SW 1271 (cell line): ENCODE measurements at regions not wholly inside any gene's neighbourhood (a gene's known extent, or its start where the extent isn't known, plus 50 kb on each side); places are given as distances from the start of the nearest gene placed in this dataset.

Source experiments
- DNase-seq, 2 experiments: peaks; one replicate each; lab custom pipeline; 2025; lab: John Stamatoyannopoulos, UW

GRCh38 chr16:51427085-51427484 is 276.0 kb upstream of the SALL1 start:
- DNase-seq: no peak

DNA sequence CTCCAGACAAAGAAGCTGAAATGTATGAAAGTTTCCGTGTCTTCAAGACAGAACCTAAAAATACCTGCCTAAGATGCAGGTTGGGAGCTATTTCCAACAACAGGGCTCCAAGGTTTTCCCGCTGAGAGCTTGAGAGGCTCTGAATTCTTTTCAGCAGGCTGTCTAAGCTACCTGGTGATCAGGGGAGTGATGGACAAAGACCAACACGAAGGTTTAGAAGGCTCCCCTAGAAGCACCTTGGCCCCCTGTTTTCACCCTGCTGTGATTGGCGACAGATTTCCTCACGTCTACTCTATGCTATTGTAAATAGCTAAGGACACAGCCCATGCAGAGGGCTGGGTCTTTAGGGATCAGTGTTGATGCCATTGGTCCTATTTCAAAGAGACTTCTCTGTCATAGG is 275.2 kb upstream of the SALL1 start:
- no peak for DNase-seq

GRCh38 chr16:51420247-51420646 is 269.2 kb upstream of the SALL1 start:
- no peak for DNase-seq

DNA sequence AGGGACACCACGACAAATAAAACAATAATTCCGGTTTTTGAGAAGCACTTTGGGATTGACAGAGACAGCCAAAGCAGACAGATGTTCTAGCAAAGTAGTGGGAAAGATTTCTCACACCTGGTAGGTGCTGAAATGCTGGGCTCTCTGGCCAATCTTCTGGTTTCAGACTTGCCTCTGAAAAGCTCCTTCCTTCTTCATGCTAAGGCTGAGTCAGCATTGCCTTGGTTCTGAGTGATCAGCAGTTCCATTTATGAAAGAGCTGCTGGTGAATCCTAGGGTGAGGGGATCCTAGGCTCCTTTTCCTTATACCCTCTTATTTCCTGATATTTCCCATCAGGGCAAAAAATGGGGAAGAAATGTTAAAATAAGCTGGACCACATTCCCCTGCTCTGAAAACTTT is 268.7 kb upstream of the SALL1 start:
- DNase-seq: no peak

- no peak for DNase-seq
Measured at GRCh38 chr16:51418258-51418657, 267.2 kb upstream of the SALL1 start.

GRCh38 chr16:51416926-51417325 is 265.9 kb upstream of the SALL1 start:
- no peak for DNase-seq

- no peak for DNase-seq
Measured at GRCh38 chr16:51410125-51410524, 259.1 kb upstream of the SALL1 start.

DNA sequence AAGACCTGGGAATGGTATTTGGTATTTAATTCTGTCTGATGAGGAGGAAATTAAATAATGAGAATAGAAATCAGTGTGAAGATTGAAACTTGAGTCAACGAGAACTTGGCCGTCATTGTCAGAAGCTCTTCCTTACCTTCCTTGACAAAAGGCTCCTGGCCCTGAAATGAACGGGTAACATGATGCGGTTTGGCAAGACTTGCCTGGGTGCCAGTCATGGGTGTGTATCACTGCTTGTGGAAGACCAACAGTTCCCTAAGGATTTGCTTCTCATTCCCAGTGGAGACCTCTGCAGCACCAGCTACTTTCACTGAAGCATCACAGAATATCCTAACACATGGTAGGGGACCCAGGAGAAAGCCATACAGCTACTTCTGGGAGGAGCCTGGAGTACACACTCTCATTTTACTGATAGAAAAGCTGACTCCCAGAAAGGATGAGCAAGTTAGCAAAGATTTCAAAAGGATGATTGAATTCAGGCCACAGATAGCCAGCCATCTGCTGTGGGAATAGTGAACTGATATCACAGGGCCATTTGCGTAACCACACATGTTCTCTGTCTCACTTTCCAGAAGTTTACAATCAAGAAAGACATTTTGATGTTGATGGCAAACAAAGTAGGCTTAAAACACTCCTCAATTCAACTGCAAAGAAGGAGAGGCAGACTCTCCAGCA is 258.1 kb upstream of the SALL1 start:
- no peak for DNase-seq

DNA sequence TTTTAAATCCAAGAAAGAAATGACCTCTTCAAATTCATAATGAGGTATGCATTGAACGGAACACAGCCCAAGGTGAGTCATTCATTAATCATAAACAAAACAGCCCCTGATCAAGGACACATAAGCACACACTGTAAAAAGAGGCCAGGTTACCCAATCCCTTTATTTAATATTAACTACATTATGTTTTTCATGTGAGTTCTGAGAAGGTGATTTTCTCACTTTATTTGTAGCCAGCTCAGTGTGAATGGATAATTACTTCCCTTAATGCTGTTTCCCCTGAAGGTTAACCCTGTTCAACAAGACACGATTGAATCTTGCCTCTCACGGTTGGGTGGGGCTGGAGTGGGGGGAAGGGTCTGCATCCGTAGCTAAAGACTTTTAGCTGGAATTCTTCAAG is 257.3 kb upstream of the SALL1 start:
- no peak for DNase-seq

DNA sequence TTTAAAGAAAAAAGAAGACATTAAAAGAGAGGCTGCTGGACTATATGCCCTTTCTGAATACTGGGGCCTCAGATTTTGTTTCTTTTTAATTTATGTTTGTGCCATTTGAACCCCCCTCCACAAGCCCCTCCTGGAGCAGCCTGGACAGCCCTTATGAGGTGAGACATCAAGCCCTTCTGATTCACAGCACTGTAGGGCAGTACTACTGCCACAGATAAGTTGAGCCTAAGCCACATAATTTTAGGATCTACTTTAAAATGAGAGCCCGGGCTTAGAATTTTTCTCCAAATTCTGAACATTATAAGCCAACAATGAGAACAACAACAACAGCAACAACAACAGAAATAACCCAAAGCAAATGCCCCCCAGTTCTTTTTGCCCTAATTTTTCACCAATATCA is 256.9 kb upstream of the SALL1 start:
- no peak for DNase-seq

DNA sequence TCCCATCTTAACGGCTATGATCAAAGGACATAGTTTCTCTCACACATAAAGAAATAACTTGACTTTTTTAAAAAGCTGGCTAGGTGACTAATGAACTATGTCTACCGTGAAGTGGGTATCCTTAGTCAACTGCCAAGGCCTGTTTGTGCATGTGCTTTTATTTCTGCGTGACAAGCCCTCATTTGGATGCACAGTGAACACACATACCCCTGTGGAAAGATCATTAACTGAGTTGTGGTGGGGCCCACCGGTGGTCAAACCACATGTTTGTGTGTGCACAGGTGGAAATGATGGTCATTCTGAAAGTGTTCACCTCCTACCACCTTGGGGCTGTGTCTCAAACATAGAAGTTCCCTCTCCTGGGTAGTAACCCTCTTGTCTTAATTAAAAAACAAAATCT is 256.1 kb upstream of the SALL1 start:
- no peak for DNase-seq

- no peak for DNase-seq
Measured at GRCh38 chr16:51405361-51405760, 254.3 kb upstream of the SALL1 start.

DNA sequence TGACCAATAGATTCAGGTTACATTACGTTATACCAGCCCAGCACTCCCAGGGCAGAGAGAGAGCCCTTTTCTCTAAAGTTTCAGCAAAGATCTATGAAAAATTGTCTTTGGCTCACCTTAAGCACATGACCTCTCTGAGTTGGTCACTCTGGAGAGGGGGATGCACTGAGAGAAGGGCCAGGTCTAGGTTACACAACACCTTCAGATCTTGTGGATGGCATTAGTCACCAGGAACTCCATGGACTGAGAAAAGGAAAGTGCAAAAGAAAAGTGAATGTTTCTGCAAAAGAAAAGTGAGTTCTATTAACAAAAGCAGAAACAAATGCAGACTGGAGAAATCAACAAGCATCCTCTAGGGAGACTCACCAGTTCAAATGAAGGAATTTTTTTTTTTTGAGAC is 253.3 kb upstream of the SALL1 start:
- DNase-seq: no peak

DNA sequence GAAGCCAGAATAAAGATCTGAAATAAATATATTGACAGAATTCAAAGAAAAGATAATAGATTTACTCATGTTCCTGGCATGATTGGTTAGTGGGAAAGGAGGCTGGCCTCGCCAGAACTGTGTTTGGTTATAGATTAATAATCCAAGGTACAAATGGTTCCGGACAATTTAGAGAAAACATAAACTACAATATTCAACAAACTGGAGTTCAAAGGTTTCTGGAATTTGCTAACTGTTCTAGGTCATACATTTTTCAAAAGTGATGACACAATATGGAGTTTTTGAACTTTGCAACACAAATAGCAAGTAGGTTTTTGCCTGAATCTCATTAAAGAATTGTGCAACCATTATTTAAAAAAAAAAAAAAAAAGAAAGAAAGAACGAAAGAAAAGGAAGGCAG is 251.7 kb upstream of the SALL1 start:
- DNase-seq: no peak

- DNase-seq: no peak
Measured at GRCh38 chr16:51402298-51402697, 251.2 kb upstream of the SALL1 start.

DNA sequence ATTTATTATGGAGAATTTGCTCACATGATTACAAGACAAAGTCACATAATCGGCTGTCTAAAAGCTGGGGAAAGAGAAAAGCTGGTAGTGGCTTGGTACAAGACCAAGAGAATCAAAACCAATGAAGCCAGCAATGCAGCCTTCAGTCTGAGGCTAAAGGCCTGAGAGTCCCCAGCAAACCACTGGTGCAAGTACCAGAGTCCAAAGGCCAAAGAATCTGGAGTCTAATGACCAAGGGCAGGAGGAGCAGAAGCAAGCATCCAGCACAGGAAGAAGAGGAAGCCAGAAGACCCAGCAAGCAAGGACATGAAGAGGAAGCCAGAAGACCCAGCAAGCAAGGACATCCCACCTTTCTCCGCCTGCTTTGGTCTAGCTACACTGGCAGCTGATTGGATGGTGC is 250.6 kb upstream of the SALL1 start:
- DNase-seq: no peak

GRCh38 chr16:51399908-51400670 is 249.0 kb upstream of the SALL1 start:
- no peak for DNase-seq

GRCh38 chr16:51394421-51394820 is 243.4 kb upstream of the SALL1 start:
- DNase-seq: no peak

DNA sequence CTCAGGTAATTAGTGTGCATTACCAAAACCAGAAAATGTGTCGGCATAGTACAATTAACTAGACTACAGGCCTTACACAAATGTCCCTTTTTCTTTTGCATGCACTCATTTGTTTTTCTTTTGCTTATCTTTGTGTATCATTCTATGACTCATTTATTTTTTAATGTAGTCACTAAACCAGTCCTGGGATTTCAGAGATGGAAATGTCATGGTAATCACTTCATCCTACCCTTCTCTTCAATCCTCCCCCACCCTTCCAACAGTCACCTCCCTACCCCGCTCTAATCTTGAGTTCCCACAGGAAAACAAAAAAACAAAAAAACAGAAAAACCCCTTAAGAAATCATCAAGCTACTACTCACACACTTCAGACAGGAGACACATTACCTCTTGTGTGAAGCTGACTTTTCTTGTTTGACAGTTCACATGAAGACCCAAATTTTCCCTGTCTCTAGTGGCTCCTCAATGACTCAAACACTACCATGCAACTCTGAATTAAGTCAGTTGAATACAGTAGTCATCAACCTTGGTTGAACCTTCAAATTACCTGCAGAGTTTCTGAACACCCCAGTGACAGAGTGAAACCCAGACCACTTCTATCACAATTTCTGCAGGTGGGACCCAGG is 242.4 kb upstream of the SALL1 start:
- DNase-seq: no peak

- no peak for DNase-seq
Measured at GRCh38 chr16:51392521-51393187, 241.6 kb upstream of the SALL1 start.

- DNase-seq: no peak
Measured at GRCh38 chr16:51391798-51392511, 240.9 kb upstream of the SALL1 start.

DNA sequence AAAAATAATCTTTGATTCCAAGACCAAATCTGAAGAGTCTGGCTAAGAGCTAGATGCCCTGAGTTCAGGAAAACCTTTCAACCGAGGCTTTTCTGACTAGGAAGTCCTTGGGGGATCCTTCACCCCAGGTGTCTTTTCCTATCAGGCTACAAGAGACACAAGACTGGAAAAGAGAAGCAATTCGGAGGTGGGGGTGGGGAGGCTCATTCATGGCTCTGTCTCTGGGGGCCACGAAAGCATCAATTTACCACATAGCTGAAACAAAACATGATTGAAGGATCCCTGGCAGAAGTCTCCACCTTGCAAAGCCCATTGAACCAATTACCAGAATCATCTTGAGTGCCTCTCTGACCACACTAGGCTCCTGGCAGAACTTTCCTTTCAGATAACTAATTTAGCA is 239.8 kb upstream of the SALL1 start:
- DNase-seq: no peak
